ENCODE measurements at regions not wholly inside any gene's neighbourhood (a gene's known extent, or its start where the extent isn't known, plus 50 kb on each side); places are given as distances from the start of the nearest gene placed in this dataset.

- no peak for TF ChIP-seq CTCF (IDR thresholded peaks at IDR 0.05)
- no peak for TF ChIP-seq POLR2AphosphoS5 (IDR thresholded peaks at IDR 0.05)
- TF ChIP-seq EP300 (IDR thresholded peaks at IDR 0.05) = no peak
- TF ChIP-seq POLR2A (IDR thresholded peaks at IDR 0.05) = no peak
- H3K4me3 ChIP-seq = no peak overlapping the region
- H3K27me3 ChIP-seq = peaks cover 0 to 13% (median 0%) of the 10 kb centered on the region in 3 donors
- H3K27ac ChIP-seq = no peak overlapping the region
- no peaks in the 10 kb centered on the region for H3K36me3 ChIP-seq
- intact Hi-C loops (cut with DNase I; ENCODE audit: low total_unique reads) = no loop called here
- 68 to 80% (median 77%) methylated on average over 8 of the region's 8 CpGs for WGBS, 5 donors
- peaks cover 0 to 5% (median 2%) of the 10 kb centered on the region in 4 donors for H3K9me3 ChIP-seq
- DNase-seq = no peak
- no peaks in the 10 kb centered on the region for H3K4me1 ChIP-seq
These were observed 173.8 kb upstream of the SALL3 start for GRCh38 chr18:78805840-78806239.

- no peak for DNase-seq
- intact Hi-C loops (cut with DNase I; ENCODE audit: low total_unique reads) = no loop called here
- Histone ChIP-seq H3K36me3 (no peaks in the 10 kb centered on the region), H3K27ac (no peak overlapping the region), H3K4me1 (no peaks in the 10 kb centered on the region), H3K27me3 (peaks cover 0 to 27% (median 0%) of the 10 kb centered on the region in 3 donors), H3K9me3 (peaks cover 0 to 5% (median 2%) of the 10 kb centered on the region in 4 donors), H3K4me3 (no peak overlapping the region)
- WGBS, 5 donors = 81 to 89% (median 84%) methylated on average over 5 of the region's 5 CpGs
- TF ChIP-seq EP300 (IDR thresholded peaks at IDR 0.05) (no peak), POLR2AphosphoS5 (IDR thresholded peaks at IDR 0.05) (no peak)
These were observed 171.9 kb upstream of the SALL3 start for GRCh38 chr18:78807668-78808067.

GRCh38 chr18:78809845-78810244, 169.8 kb upstream of the SALL3 start:
- intact Hi-C loops (cut with DNase I; ENCODE audit: low total_unique reads) = loop anchor here (5.0 kb wide), 1 partner anchor 48 kb away; no protein-coding TSS in a partner anchor
- TF ChIP-seq POLR2A (IDR thresholded peaks at IDR 0.05) (no peak), EP300 (IDR thresholded peaks at IDR 0.05) (no peak), POLR2AphosphoS5 (IDR thresholded peaks at IDR 0.05) (no peak), CTCF (IDR thresholded peaks at IDR 0.05) (no peak)
- 85 to 98% (median 94%) methylated on average over 13 of the region's 13 CpGs for WGBS, 5 donors

GRCh38 chr18:78810706-78811105, 168.9 kb upstream of the SALL3 start:
- WGBS, 5 donors = 90 to 96% (median 92%) methylated on average over 18 of the region's 18 CpGs
- Histone ChIP-seq H3K36me3 (no peaks in the 10 kb centered on the region), H3K27me3 (peaks cover 6 to 43% (median 16%) of the 10 kb centered on the region in 3 donors), H3K27ac (no peak overlapping the region), H3K9me3 (peaks cover 0 to under 1% (median 0%) of the 10 kb centered on the region in 4 donors), H3K4me1 (no peaks in the 10 kb centered on the region), H3K4me3 (no peak overlapping the region)
- intact Hi-C loops (cut with DNase I; ENCODE audit: low total_unique reads) = loop anchor here (5.0 kb wide), 1 partner anchor 48 kb away; no protein-coding TSS in a partner anchor
- TF ChIP-seq EP300 (IDR thresholded peaks at IDR 0.05) = no peak
- TF ChIP-seq POLR2A (IDR thresholded peaks at IDR 0.05) = no peak
- no peak for TF ChIP-seq CTCF (IDR thresholded peaks at IDR 0.05)
- no peak for TF ChIP-seq POLR2AphosphoS5 (IDR thresholded peaks at IDR 0.05)
- DNase-seq = no peak

More at GRCh38 chr18:78809845-78810244, 169.8 kb upstream of the SALL3 start:
- Histone ChIP-seq H3K4me1 (no peaks in the 10 kb centered on the region), H3K9me3 (peaks cover 0 to 5% (median 0%) of the 10 kb centered on the region in 4 donors), H3K27ac (no peak overlapping the region), H3K27me3 (peaks cover 6 to 38% (median 13%) of the 10 kb centered on the region in 3 donors), H3K4me3 (no peak overlapping the region), H3K36me3 (no peaks in the 10 kb centered on the region)
- no peak for DNase-seq

- peaks cover 6 to 57% (median 16%) of the 10 kb centered on the region in 3 donors for H3K27me3 ChIP-seq
These were observed 167.6 kb upstream of the SALL3 start for GRCh38 chr18:78812067-78812466.

More at GRCh38 chr18:78812067-78812466, 167.6 kb upstream of the SALL3 start:
- TF ChIP-seq POLR2A (IDR thresholded peaks at IDR 0.05) = no peak
- TF ChIP-seq CTCF (IDR thresholded peaks at IDR 0.05) = no peak
- TF ChIP-seq POLR2AphosphoS5 (IDR thresholded peaks at IDR 0.05) = no peak
- no peak for TF ChIP-seq EP300 (IDR thresholded peaks at IDR 0.05)
- DNase-seq = no peak
- Histone ChIP-seq H3K9me3 (no peaks in the 10 kb centered on the region), H3K4me3 (no peak overlapping the region), H3K4me1 (no peaks in the 10 kb centered on the region), H3K36me3 (no peaks in the 10 kb centered on the region), H3K27ac (no peak overlapping the region)
- intact Hi-C loops (cut with DNase I; ENCODE audit: low total_unique reads) = loop anchor here (5.0 kb wide), 1 partner anchor 50 kb away; no protein-coding TSS in a partner anchor
- WGBS, 5 donors = 63 to 82% (median 76%) methylated on average over 9 of the region's 9 CpGs
